ENCODE measurements at regions not wholly inside any gene's neighbourhood (a gene's known extent, or its start where the extent isn't known, plus 50 kb on each side); places are given as distances from the start of the nearest gene placed in this dataset.
"Not testable (repeated sequence)": the region's sequence is repeated elsewhere in the genome, so short reads cannot be mapped to it uniquely, and the experiment has no call there.

DNA sequence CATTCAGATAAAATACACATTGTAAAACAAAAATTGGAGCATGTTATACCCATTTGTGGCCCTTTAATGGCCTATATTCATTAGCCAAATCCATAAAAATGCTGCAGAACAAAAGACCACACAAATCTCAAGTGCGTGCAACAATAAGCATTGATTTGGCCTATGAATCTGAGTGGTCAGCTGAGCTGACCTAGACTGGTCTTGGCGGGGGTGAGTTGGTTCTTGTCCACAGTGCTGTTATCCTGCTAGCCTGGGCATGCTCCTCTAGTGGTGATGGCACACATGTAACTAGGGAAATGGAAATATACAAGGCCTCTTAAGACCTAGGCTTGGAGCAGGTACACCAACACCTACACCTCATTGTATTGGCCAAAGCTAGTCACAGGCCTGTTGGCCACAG lies 122.2 kb upstream of the TBCA start:
- no peaks in the 10 kb centered on the region for H3K36me3 Mint-ChIP-seq (ENCODE audit: low read depth)
- no peaks in the 10 kb centered on the region for H3K9me3 Mint-ChIP-seq

GRCh38 chr5:77896338-77896737 lies 120.2 kb upstream of the TBCA start:
- Mint-ChIP-seq H3K27ac (no peak overlapping the region), H3K9me3 (no peaks in the 10 kb centered on the region), H3K4me1 (ENCODE audit: low read depth) (peaks cover 31% of the 10 kb centered on the region), H3K27me3 (ENCODE audit: insufficient read depth) (peaks cover 1% of the 10 kb centered on the region; the same call in 1 of the 2 replicates), H3K36me3 (ENCODE audit: low read depth) (no peaks in the 10 kb centered on the region), H3K4me3 (no peak overlapping the region)
- no peak for DNase-seq
- TF ChIP-seq, protein P1, sequence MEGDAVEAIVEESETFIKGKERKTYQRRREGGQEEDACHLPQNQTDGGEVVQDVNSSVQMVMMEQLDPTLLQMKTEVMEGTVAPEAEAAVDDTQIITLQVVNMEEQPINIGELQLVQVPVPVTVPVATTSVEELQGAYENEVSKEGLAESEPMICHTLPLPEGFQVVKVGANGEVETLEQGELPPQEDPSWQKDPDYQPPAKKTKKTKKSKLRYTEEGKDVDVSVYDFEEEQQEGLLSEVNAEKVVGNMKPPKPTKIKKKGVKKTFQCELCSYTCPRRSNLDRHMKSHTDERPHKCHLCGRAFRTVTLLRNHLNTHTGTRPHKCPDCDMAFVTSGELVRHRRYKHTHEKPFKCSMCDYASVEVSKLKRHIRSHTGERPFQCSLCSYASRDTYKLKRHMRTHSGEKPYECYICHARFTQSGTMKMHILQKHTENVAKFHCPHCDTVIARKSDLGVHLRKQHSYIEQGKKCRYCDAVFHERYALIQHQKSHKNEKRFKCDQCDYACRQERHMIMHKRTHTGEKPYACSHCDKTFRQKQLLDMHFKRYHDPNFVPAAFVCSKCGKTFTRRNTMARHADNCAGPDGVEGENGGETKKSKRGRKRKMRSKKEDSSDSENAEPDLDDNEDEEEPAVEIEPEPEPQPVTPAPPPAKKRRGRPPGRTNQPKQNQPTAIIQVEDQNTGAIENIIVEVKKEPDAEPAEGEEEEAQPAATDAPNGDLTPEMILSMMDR (IDR thresholded peaks at IDR 0.05) = no peak

More for the DNA sequence above, 122.2 kb upstream of the TBCA start:
- TF ChIP-seq, protein P1 (IDR thresholded peaks at IDR 0.05) = no peak
- H3K27me3 Mint-ChIP-seq (ENCODE audit: insufficient read depth) = no peaks in the 10 kb centered on the region
- H3K27ac Mint-ChIP-seq = no peak overlapping the region
- no peak overlapping the region for H3K4me3 Mint-ChIP-seq
- DNase-seq = no peak
- H3K4me1 Mint-ChIP-seq (ENCODE audit: low read depth) = peaks cover 11% of the 10 kb centered on the region

DNA sequence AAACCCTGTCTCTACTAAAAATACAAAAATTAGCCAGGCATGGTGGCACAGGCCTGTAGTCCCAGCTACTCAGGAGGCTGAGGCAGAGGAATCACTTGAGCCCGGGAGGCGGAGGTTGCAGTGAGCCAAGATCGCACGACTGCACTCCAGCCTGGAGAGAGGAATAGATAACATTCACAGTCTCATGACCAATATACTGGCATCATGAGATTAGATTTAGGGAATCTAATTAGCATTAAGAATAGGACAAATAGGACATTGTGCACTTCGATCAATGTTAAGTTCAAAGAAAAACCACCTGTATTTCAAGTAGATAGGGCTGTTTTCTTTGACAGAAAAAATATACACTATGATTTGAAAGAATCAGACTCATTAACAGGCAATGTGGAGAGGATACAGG lies 118.0 kb upstream of the TBCA start:
- not testable (repeated sequence) for H3K27me3 Mint-ChIP-seq (ENCODE audit: insufficient read depth); H3K4me3 Mint-ChIP-seq; H3K36me3 Mint-ChIP-seq (ENCODE audit: low read depth); DNase-seq; H3K9me3 Mint-ChIP-seq
- Mint-ChIP-seq H3K4me1 (ENCODE audit: low read depth) (peaks cover 31% of the 10 kb centered on the region), H3K27ac (peak overlapping the region; percentile 98)

DNA sequence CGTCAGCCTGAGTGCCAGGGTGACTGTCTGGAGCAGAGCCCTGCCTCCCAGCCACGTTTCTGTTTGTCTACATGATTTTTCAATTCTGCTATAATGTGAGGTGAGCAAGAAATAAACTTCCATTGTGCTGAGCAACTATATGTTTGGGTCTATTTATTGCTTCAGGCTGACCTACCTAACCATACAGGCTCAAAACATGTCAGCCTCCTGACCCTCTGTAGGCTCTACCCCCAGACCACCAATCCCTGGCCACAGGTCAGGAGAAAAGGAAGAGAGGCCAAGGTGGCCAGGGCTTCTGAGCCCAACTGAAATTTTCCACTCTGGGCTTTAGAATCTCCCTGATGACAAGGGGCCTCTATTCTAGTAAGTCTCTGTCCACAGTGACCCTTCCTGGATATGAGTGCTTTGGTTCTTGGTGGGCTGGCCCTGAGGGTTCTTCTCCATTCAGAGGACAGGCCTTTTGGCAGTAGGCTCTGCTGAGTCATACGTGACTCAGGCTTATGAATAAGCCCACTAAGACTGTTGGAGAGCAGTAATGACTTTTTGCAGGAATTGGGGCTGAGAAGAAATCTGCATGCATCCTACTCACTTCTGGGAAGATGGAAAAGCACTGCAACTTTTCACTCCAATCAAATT lies 117.2 kb upstream of the TBCA start:
- no peaks in the 10 kb centered on the region for H3K36me3 Mint-ChIP-seq (ENCODE audit: low read depth)
- peak overlapping the region; percentile 98 for H3K27ac Mint-ChIP-seq
- TF ChIP-seq, protein P1 (IDR thresholded peaks at IDR 0.05) = no peak
- H3K27me3 Mint-ChIP-seq (ENCODE audit: insufficient read depth) = peaks cover 1% of the 10 kb centered on the region; the same call in 1 of the 2 replicates
- no peaks in the 10 kb centered on the region for H3K9me3 Mint-ChIP-seq
- peaks cover 31% of the 10 kb centered on the region for H3K4me1 Mint-ChIP-seq (ENCODE audit: low read depth)
- H3K4me3 Mint-ChIP-seq = peak overlapping the region; percentile 69
- peak; percentile 96 for DNase-seq

GRCh38 chr5:77892061-77893010 lies 116.2 kb upstream of the TBCA start:
- no peaks in the 10 kb centered on the region for H3K36me3 Mint-ChIP-seq (ENCODE audit: low read depth)
- peak overlapping the region; percentile 98 for H3K27ac Mint-ChIP-seq
- TF ChIP-seq, protein P1 (IDR thresholded peaks at IDR 0.05) = no peak

GRCh38 chr5:77885519-77885918 lies 109.4 kb upstream of the TBCA start:
- H3K36me3 Mint-ChIP-seq (ENCODE audit: low read depth) = no peaks in the 10 kb centered on the region
- H3K4me3 Mint-ChIP-seq = no peak overlapping the region
- H3K4me1 Mint-ChIP-seq (ENCODE audit: low read depth) = peaks cover 41% of the 10 kb centered on the region
- no peaks in the 10 kb centered on the region for H3K9me3 Mint-ChIP-seq
- TF ChIP-seq, protein P1 (IDR thresholded peaks at IDR 0.05) = no peak
- H3K27me3 Mint-ChIP-seq (ENCODE audit: insufficient read depth) = peaks cover 6% of the 10 kb centered on the region
- DNase-seq = no peak
- H3K27ac Mint-ChIP-seq = no peak overlapping the region

More at GRCh38 chr5:77892061-77893010, 116.2 kb upstream of the TBCA start:
- H3K4me3 Mint-ChIP-seq = no peak overlapping the region; the same call in 1 of the 2 replicates
- no peaks in the 10 kb centered on the region for H3K9me3 Mint-ChIP-seq
- DNase-seq = no peak
- peaks cover 31% of the 10 kb centered on the region for H3K4me1 Mint-ChIP-seq (ENCODE audit: low read depth)
- peaks cover 1% of the 10 kb centered on the region; the same call in 1 of the 2 replicates for H3K27me3 Mint-ChIP-seq (ENCODE audit: insufficient read depth)

All from HFFc6 (cell line).